ENCODE measurements at regions not wholly inside any gene's neighbourhood (a gene's known extent, or its start where the extent isn't known, plus 50 kb on each side); places are given as distances from the start of the nearest gene placed in this dataset. TPM values are rescaled to one million over a fixed set of nuclear protein-coding genes. Genes with fewer than 3 reads are reported as not detected.
"Not testable (repeated sequence)": the region's sequence is repeated elsewhere in the genome, so short reads cannot be mapped to it uniquely, and the experiment has no call there.

DNA sequence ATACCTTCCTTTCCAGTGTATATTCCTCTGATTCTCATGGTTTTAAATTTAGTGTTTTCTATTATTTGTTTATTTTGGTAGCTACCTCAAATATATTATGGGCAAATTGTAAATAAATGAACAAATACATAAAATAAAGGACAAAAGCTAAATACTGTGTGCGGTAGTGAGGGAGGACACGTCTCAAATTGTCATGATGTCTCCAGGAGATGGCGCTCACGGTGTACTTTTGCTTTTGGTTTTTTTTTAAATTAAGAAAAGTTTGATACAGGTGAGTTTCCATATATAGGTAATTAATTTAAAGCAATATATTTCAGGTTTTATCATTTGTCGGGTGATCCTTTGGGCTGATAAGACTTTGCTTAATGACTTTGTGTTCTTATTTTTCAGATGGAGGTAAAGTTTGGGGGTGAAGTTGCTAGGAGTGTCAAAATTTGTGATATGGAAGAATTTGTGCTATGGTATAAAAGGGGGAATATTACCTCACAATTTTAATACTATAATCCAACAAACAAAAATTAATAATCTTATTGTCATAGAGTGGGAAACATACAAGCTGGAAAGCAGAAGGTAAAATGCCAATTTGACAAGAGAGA, 68.4 kb upstream of the TMEM229A start:
- no peak for DNase-seq (ENCODE audit: extremely low spot score)
- H3K4me3 ChIP-seq (ENCODE audit: low read depth, low read length), result no peak overlapping the region
- WGBS, result 35% methylated on average over 5 of the region's 5 CpGs
- no peaks in the 10 kb centered on the region for H3K4me1 ChIP-seq (ENCODE audit: insufficient read depth)
- H3K36me3 ChIP-seq (ENCODE audit: insufficient read depth), result no peaks in the 10 kb centered on the region
- no peak overlapping the region for H3K27ac ChIP-seq (ENCODE audit: low read depth)

DNA sequence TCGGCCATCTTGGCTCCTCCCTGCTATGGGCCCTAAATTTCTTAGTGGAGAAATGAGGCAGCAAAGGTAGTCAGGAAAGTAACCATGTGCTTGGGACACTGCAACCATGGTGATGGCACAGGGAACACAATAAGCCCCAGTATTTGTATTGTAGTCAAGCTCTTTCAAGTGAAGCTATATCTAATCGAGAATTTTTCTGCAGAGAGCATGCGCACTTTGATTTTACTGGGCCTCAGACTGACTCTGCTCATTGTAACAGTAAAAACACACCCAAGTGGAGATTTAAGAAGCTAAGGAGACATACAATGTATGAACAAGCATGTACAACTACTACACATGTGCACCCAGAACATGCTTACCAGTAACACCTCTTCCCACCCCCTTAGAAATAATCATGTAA, 67.3 kb upstream of the TMEM229A start:
- Histone ChIP-seq H3K4me1 (ENCODE audit: insufficient read depth) (no peaks in the 10 kb centered on the region), H3K36me3 (ENCODE audit: insufficient read depth) (no peaks in the 10 kb centered on the region), H3K4me3 (ENCODE audit: low read depth, low read length) (no peak overlapping the region), H3K27ac (ENCODE audit: low read depth) (no peak overlapping the region)
- DNase-seq (ENCODE audit: extremely low spot score), result no peak
- 93% methylated on average over 3 of the region's 3 CpGs for WGBS

DNA sequence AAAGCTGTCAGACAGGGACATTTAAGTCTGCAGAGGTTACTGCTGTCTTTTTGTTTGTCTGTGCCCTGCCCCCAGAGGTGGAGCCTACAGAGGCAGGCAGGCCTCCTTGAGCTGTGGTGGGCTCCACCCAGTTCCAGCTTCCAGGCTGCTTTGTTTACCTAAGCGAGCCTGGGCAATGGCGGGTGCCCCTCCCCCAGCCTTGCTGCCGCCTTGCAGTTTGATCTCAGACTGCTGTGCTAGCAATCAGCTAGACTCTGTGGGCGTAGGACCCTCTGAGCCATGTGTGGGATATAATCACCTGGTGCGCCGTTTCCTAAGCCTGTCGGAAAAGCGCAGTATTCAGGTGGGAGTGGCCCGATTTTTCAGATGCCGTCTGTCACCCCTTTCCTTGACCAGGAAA, 66.7 kb upstream of the TMEM229A start:
- not testable (repeated sequence) for DNase-seq (ENCODE audit: extremely low spot score); H3K36me3 ChIP-seq (ENCODE audit: insufficient read depth); H3K4me3 ChIP-seq (ENCODE audit: low read depth, low read length); H3K27ac ChIP-seq (ENCODE audit: low read depth); H3K4me1 ChIP-seq (ENCODE audit: insufficient read depth)
- 85% methylated on average over 10 of the region's 10 CpGs for WGBS

DNA sequence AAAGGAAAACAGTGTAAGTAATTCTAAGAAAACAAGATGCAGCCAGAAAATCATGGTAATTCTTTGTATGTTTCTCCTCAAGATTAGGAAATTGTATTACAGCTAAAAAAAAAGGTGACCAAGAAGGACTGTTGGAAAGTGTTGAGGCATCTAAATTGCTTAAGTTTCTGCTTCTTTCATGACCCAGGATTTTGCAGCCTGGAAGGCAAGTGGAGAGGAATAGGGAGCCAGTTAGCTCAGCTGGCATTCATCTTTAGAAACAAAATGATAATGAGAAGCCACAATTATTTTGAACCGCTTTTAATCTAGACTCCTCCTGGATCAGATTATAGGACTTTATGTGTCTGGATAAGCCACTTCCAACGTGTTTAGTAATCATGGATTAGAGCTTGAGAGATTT, 56.8 kb upstream of the TMEM229A start:
- no peaks in the 10 kb centered on the region for H3K36me3 ChIP-seq (ENCODE audit: insufficient read depth)
- no peak overlapping the region for H3K27ac ChIP-seq (ENCODE audit: low read depth)
- no peaks in the 10 kb centered on the region for H3K4me1 ChIP-seq (ENCODE audit: insufficient read depth)
- H3K4me3 ChIP-seq (ENCODE audit: low read depth, low read length), result no peak overlapping the region
- DNase-seq (ENCODE audit: extremely low spot score), result no peak
- WGBS, result 35% methylated on average over 2 of the region's 2 CpGs

DNA sequence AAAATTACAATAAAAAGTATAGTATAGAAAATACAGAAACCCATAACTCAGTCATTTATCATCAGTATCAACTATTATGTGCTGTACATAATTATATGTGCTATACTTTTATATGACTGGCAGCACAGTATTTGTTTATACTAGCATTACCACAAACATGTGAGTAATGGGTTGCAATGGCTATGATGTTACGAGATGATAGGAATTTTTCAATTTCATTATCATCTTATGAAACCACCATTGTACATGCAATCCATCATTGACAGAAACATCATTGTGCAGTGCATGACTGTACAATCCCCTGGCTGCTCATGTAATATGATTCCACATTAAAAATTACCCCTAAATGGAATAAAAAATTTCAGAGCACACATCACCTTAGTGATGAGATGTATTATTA, 55.7 kb upstream of the TMEM229A start:
- no peak overlapping the region for H3K27ac ChIP-seq (ENCODE audit: low read depth)
- no peaks in the 10 kb centered on the region for H3K4me1 ChIP-seq (ENCODE audit: insufficient read depth)
- no peak for DNase-seq (ENCODE audit: extremely low spot score)
- WGBS, result 81% methylated on average over 1 of the region's 1 CpG
- H3K4me3 ChIP-seq (ENCODE audit: low read depth, low read length), result no peak overlapping the region
- H3K36me3 ChIP-seq (ENCODE audit: insufficient read depth), result no peaks in the 10 kb centered on the region

DNA sequence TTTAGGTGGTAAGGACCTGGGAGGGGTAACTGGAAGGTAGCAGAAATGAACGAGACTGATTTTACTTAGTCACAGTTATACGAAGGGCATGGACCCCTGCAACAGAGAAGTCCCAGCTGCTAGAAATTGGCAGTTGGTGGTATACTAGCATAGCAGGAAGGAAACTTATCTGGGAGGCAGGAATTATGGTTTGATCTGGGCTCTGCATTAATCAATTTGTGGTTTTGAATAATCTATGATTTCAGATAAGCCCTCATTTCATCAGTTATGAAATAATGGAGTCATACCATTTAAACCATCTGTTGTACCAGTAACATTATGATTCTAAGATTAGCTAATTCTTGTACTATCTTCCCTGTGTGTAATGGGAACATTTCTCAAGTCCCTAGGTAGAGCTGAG, 54.0 kb upstream of the TMEM229A start:
- Histone ChIP-seq H3K4me3 (ENCODE audit: low read depth, low read length) (no peak overlapping the region), H3K27ac (ENCODE audit: low read depth) (no peak overlapping the region), H3K4me1 (ENCODE audit: insufficient read depth) (no peaks in the 10 kb centered on the region), H3K36me3 (ENCODE audit: insufficient read depth) (no peaks in the 10 kb centered on the region)
- DNase-seq (ENCODE audit: extremely low spot score), result no peak
- 41% methylated on average over 2 of the region's 2 CpGs for WGBS

DNA sequence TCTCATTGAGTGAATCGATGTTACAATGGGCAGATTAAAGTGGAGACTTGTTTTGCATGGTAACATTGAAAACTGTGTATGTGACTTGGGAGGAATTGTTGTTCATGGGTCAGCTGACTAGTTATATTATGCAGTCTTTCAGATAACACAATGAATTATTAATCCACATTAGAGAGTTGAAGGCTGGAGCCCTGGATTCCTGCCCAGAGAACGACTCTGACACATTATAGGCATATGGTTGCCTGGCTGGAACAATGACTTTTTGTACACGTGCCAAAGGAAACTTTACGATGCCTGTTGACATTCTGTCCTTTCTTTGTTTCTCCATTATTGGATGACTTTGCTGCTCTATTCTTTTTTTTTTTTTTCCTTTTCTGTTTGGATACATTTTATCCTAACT, 52.3 kb upstream of the TMEM229A start:
- Histone ChIP-seq H3K36me3 (ENCODE audit: insufficient read depth) (no peaks in the 10 kb centered on the region), H3K4me3 (ENCODE audit: low read depth, low read length) (no peak overlapping the region), H3K27ac (ENCODE audit: low read depth) (no peak overlapping the region), H3K4me1 (ENCODE audit: insufficient read depth) (no peaks in the 10 kb centered on the region)
- 15% methylated on average over 4 of the region's 4 CpGs for WGBS
- DNase-seq (ENCODE audit: extremely low spot score), result peak; percentile 84

DNA sequence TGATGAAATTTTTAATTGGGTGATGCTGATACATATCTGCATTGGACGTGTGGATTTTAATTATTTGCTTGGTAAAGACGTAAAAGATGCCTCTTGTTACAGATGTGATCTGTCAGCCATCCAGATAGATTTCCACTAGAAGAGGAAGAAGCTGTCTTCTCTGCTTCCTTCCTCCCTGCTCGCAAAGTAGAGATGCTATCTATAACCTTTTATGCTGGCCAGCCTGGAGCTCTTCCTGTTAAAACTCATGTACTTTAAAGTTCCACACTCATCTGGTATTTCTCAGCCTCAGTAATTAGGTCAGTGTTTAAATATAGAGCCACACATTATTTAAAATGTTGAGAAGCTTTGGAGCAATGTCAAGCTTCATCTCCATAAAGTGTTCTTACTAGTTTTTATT, 51.2 kb upstream of the TMEM229A start:
- DNase-seq (ENCODE audit: extremely low spot score), result peak; percentile 76
- WGBS, result 4% methylated on average over 3 of the region's 3 CpGs
- H3K36me3 ChIP-seq (ENCODE audit: insufficient read depth), result no peaks in the 10 kb centered on the region
- H3K4me3 ChIP-seq (ENCODE audit: low read depth, low read length), result no peak overlapping the region
- H3K27ac ChIP-seq (ENCODE audit: low read depth), result no peak overlapping the region
- H3K4me1 ChIP-seq (ENCODE audit: insufficient read depth), result no peaks in the 10 kb centered on the region

Small RNA genes lying in the stretch of these regions (small RNA-seq; reads per million reads assigned to genes)
- gene RNU6-102P, result not detected
